NB4 (cell line): ENCODE measurements at regions not wholly inside any gene's neighbourhood (a gene's known extent, or its start where the extent isn't known, plus 50 kb on each side); places are given as distances from the start of the nearest gene placed in this dataset.

Source experiments
- DNase-seq: peaks from one replicate; pipeline ENCODE4 v3.0.0; 2010; ENCODE audit warnings: low read depth
- H3K4me3 ChIP-seq: one replicate; pipeline ENCODE4 v1.5.1; 2011; ENCODE audit warnings: mild to moderate bottlenecking, low read depth, low read length, moderate library complexity
- MAX ChIP-seq: IDR thresholded peaks from 2 replicates; pipeline ENCODE4 v1.6.1; 2011; ENCODE audit warnings: low read depth, low read length
- MYC ChIP-seq: IDR thresholded peaks from 2 replicates; pipeline ENCODE4 v1.6.1; 2011; ENCODE audit warnings: low read depth, low read length
- POLR2A ChIP-seq: IDR thresholded peaks from 2 replicates; pipeline ENCODE4 v1.6.1; 2011; ENCODE audit warnings: mild to moderate bottlenecking; ENCODE audit not compliant: insufficient read length; ENCODE audit errors: extremely low read depth
- TF ChIP-seq, protein P1 (sequence below): IDR thresholded peaks from one replicate; pipeline ENCODE4 v1.5.1; 2012; ENCODE audit warnings: low read depth, low read length

DNA sequence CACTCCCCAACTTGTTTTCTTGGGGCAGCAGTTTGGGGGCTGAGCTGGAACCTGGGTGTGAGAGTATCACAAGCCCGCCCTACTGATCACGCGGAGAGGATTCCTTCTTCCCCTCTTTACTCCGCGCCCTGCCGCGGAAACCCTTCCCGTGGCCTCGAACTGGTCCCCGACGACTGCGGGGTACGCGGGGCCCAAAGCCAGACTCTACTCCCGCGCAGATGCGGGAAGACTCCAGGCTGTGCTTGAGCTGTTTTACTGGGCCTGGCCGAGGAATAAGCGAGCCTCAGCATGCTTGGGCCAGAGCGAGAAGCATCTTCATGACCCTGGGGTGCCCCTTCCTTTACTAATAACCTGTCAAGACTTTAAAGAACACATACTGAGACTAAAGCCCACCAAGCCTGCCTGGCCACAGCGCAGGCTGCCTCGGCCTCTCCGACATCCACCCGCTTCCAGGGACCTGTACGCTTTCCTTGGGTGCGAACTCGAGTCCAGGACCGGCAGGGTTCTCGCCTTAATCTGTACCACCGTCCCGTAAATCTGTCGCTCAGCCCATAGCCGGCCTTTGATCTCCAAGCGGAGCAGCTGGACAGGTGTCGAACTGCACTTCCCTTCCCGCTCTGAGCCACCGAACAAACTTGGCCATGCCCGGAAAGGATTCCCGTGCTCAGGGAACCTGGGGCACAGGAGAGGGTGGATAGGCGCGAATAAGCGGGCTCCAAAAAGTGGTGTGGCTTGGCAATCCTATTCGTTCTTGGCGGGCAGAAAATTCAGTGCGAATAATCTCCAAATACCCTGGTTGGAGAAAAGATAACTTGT, 55.0 kb upstream of the TMEM33 start:
- no peak for DNase-seq
- TF ChIP-seq MAX (no peak), POLR2A (no peak), MYC (no peak)
- TF ChIP-seq, protein P1, sequence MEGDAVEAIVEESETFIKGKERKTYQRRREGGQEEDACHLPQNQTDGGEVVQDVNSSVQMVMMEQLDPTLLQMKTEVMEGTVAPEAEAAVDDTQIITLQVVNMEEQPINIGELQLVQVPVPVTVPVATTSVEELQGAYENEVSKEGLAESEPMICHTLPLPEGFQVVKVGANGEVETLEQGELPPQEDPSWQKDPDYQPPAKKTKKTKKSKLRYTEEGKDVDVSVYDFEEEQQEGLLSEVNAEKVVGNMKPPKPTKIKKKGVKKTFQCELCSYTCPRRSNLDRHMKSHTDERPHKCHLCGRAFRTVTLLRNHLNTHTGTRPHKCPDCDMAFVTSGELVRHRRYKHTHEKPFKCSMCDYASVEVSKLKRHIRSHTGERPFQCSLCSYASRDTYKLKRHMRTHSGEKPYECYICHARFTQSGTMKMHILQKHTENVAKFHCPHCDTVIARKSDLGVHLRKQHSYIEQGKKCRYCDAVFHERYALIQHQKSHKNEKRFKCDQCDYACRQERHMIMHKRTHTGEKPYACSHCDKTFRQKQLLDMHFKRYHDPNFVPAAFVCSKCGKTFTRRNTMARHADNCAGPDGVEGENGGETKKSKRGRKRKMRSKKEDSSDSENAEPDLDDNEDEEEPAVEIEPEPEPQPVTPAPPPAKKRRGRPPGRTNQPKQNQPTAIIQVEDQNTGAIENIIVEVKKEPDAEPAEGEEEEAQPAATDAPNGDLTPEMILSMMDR = no peak
- no peak overlapping the region for H3K4me3 ChIP-seq

- DNase-seq = no peak
- no peak overlapping the region for H3K4me3 ChIP-seq
- TF ChIP-seq POLR2A (no peak), MYC (no peak), MAX (no peak)
- TF ChIP-seq, protein P1 = no peak
These were observed 55.7 kb upstream of the TMEM33 start for GRCh38 chr4:41879552-41879951.

- DNase-seq = no peak
- H3K4me3 ChIP-seq = no peak overlapping the region
These were observed 56.2 kb upstream of the TMEM33 start for GRCh38 chr4:41878991-41879491.

DNA sequence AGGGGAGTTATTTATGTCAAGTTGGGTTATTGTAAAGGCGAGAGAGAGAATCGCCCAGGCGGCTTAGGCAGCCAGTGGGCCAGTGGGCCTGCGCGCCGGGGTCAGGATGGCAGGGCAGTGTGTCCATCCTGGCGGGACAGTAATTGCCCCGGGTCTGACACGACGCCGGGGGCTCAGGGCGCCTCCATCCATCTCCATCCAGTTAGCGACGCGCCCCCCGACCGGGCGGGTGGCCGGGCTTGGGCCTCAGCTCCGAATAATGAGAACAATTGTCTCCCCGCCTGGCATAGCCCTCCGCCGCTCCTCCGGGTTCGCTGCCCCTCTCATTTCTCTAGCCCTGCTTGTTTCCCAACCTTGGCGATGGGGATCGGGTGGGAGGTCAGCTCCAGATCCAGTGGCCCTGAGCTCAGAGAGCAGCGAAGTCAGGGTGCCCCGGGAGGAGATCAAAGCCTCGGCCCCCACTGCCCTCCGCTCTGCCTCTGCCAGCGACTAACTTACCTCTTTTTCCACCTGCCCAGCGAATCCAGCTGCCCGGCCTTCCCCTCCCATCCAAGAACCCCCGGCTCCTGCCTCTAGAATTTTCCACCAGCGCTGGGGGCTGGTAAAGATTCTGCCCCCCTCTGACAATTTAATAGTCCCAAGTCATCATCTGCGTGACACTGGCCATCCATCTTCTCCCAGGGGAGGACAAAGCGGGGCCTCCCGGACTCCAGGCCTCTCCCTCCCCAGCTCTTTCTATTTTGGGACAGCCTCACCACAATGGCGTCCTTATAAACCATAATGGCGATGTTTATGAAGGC, 56.9 kb upstream of the TMEM33 start:
- H3K4me3 ChIP-seq = no peak overlapping the region
- DNase-seq = no peak
- TF ChIP-seq POLR2A (no peak), MAX (no peak), MYC (no peak)
- TF ChIP-seq, protein P1 = no peak

More at GRCh38 chr4:41878991-41879491, 56.2 kb upstream of the TMEM33 start:
- TF ChIP-seq MAX = no peak
- no peak for TF ChIP-seq POLR2A
- no peak for TF ChIP-seq MYC
- TF ChIP-seq, protein P1 = no peak

GRCh38 chr4:41877020-41877796, 58.0 kb upstream of the TMEM33 start:
- H3K4me3 ChIP-seq = no peak overlapping the region
- DNase-seq = no peak
- TF ChIP-seq MYC (no peak), POLR2A (no peak), MAX (no peak)
- TF ChIP-seq, protein P1 = no peak
